Right atrium auricular region (tissue), 2 donors: ENCODE measurements at regions not wholly inside any gene's neighbourhood (a gene's known extent, or its start where the extent isn't known, plus 50 kb on each side); places are given as distances from the start of the nearest gene placed in this dataset.

Experiments
- DNase-seq: peaks from one replicate; pipeline ENCODE4 v3.0.0-alpha.2; 2019; ENCODE audit warnings: low spot score
- H3K27ac ChIP-seq, 2 donors: fragments of 200-600 bp; sonication (generic); 1 replicate in 1 of 2; 2 replicates in 1 of 2; pipeline ENCODE4 v1.5.1; 2016 to 2019
- H3K27me3 ChIP-seq, 2 donors: fragments of 200-600 bp; sonication (generic); one replicate each; pipeline versions ENCODE4 v1.5.1 to v1.6.0; 2017 to 2019
- H3K36me3 ChIP-seq: fragments of 200-600 bp; sonication (generic); one replicate; pipeline ENCODE4 v1.5.1; 2016
- H3K4me1 ChIP-seq, 2 donors: fragments of 200-600 bp; sonication (generic); one replicate each; pipeline versions ENCODE4 v1.5.1 to v1.6.0; 2017 to 2019
- H3K4me3 ChIP-seq, 2 donors: fragments of 200-600 bp; sonication (generic); 1 replicate in 1 of 2; 2 replicates in 1 of 2; pipeline ENCODE4 v1.5.1; 2017 to 2019; ENCODE audit warnings: mild to moderate bottlenecking in 1 of 2, moderate library complexity in 1 of 2
- H3K9me3 ChIP-seq, 2 donors: fragments of 200-600 bp; sonication (generic); one replicate each; pipeline ENCODE4 v1.5.1; 2019
- CTCF ChIP-seq, 2 donors: fragments of 200-600 bp; sonication (generic); IDR thresholded peaks; one replicate each; pipeline ENCODE4 v1.5.1; 2019; ENCODE audit warnings: antibody characterized with exemption in 2 of 2

DNA sequence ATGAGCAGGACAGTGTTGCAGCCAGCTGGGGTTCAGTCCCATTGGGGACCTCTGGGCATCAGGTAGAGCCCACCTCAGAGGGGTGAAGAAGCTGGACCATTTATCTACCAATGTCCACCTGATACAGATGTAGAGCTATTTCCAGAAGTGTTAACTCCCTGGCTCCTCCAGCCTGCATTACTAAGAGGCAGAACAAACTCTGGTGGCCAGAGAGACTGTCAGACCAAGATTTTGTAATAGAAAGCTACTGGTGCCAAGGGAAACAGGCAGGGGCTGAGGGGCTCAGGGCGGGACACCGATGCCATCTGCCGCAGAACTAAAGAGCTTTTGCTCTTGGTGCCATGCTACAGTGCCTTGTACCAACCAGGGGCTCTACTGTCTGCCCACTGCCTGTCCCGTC lies 268.2 kb upstream of the HABP2 start:
- no peak for DNase-seq
- Histone ChIP-seq H3K9me3 (no peaks in the 10 kb centered on the region), H3K27me3 (no peaks in the 10 kb centered on the region), H3K4me3 (no peak overlapping the region), H3K27ac (peak overlapping the region in 1 of 2 donors; percentile 16), H3K4me1 (no peaks in the 10 kb centered on the region), H3K36me3 (no peaks in the 10 kb centered on the region)
- TF ChIP-seq CTCF (IDR thresholded peaks at IDR 0.05): no peak

- TF ChIP-seq CTCF (IDR thresholded peaks at IDR 0.05): no peak
- Histone ChIP-seq H3K9me3 (no peaks in the 10 kb centered on the region), H3K4me3 (no peak overlapping the region), H3K27me3 (no peaks in the 10 kb centered on the region), H3K36me3 (no peaks in the 10 kb centered on the region), H3K27ac (peak overlapping the region in 1 of 2 donors; percentile 16), H3K4me1 (no peaks in the 10 kb centered on the region)
- DNase-seq: no peak
Observed at GRCh38 chr10:113285305-113285704, 267.5 kb upstream of the HABP2 start.

DNA sequence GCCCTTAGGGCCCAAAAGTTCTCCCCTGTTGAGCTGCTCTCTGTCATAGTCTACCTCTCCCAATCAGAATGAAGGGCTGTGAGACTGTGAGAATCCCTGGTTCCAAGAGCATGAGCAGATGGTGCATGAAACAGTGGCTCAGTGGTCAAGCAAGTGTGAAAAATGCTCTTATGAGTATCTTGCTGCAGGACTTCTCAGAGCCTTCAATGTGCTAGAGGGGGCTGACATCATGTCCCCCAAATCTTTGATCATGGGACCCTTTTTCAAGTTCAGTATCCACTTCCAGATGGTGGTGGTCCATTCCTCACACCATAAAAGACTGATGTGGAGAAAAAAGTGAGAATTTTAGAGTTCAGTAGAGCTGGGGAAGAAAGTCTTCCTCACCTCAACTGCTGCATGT lies 265.3 kb upstream of the HABP2 start:
- H3K4me1 ChIP-seq: no peaks in the 10 kb centered on the region
- H3K36me3 ChIP-seq: no peaks in the 10 kb centered on the region
- no peak for TF ChIP-seq CTCF (IDR thresholded peaks at IDR 0.05)
- no peak for DNase-seq
- no peak overlapping the region for H3K4me3 ChIP-seq
- no peaks in the 10 kb centered on the region for H3K9me3 ChIP-seq
- H3K27me3 ChIP-seq: no peaks in the 10 kb centered on the region
- no peak overlapping the region for H3K27ac ChIP-seq

DNA sequence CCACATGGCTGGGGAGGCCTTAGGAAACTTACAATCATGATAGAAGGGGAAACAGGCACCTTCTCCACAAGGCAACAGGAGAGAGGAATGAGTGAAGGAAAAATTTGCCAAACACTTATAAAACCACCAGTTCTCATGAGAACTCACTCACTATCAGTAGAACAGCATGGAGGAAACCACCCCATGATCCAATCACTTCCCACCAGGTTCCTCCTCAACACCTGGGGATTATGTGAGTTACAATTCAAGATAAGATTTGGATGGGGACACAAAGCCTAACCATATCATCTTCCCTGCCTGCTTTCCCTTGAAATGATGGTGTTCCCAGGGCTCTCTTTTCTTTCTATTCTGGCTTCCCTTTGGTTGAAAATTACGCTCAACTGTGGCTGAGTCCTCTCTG lies 262.7 kb upstream of the HABP2 start:
- no peaks in the 10 kb centered on the region for H3K27me3 ChIP-seq
- no peak for TF ChIP-seq CTCF (IDR thresholded peaks at IDR 0.05)
- H3K4me1 ChIP-seq: no peaks in the 10 kb centered on the region
- H3K27ac ChIP-seq: no peak overlapping the region
- no peak for DNase-seq
- H3K36me3 ChIP-seq: no peaks in the 10 kb centered on the region
- H3K9me3 ChIP-seq: no peaks in the 10 kb centered on the region
- H3K4me3 ChIP-seq: no peak overlapping the region

DNA sequence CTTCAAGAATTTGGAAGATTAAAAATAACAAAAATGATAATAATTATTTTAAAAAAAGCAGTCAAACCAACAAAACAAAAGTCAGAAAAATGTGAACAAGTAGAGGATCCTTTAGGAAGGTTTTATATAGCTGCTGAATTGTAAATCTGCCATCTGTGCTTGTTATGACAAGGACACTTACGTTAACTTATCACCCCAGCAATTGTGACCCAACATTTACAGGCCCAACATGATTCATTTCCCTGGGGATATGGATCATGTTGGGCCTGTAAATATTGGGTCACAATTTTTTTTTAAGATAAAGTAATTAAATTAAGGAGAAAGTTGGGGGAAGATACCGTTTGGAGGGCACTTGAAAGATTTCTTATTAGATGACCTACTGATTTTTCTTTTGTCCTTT lies 261.4 kb upstream of the HABP2 start:
- H3K4me3 ChIP-seq: no peak overlapping the region
- no peak overlapping the region for H3K27ac ChIP-seq
- no peak for DNase-seq
- no peak for TF ChIP-seq CTCF (IDR thresholded peaks at IDR 0.05)
- no peaks in the 10 kb centered on the region for H3K4me1 ChIP-seq
- no peaks in the 10 kb centered on the region for H3K27me3 ChIP-seq
- H3K9me3 ChIP-seq: no peaks in the 10 kb centered on the region
- H3K36me3 ChIP-seq: no peaks in the 10 kb centered on the region

GRCh38 chr10:113292086-113292485 lies 260.8 kb upstream of the HABP2 start:
- Histone ChIP-seq H3K4me1 (no peaks in the 10 kb centered on the region), H3K4me3 (no peak overlapping the region), H3K36me3 (no peaks in the 10 kb centered on the region), H3K27ac (no peak overlapping the region), H3K27me3 (no peaks in the 10 kb centered on the region), H3K9me3 (no peaks in the 10 kb centered on the region)
- DNase-seq: no peak
- no peak for TF ChIP-seq CTCF (IDR thresholded peaks at IDR 0.05)
